Tibial nerve (tissue), 4 donors: ENCODE measurements at regions not wholly inside any gene's neighbourhood (a gene's known extent, or its start where the extent isn't known, plus 50 kb on each side); places are given as distances from the start of the nearest gene placed in this dataset.
A peak's percentile ranks its signal among the peaks of the same experiment; 100 is the strongest.

ENCODE experiments used
- DNase-seq, 2 donors: peaks; one replicate each; pipeline ENCODE4 v3.0.0-alpha.2; 2019; ENCODE audit warnings: low spot score in 2 of 2
- H3K27ac ChIP-seq, 4 donors: fragments of 200-600 bp; sonication (generic) in 3 of 4; one replicate each; pipeline ENCODE4 v1.5.1; 2017 to 2019; ENCODE audit warnings: mild to moderate bottlenecking in 1 of 4
- H3K27me3 ChIP-seq, 2 donors: fragments of 200-600 bp; sonication (generic) in 1 of 2; one replicate each; pipeline versions ENCODE4 v1.5.1 to v1.6.0; 2017 to 2019
- H3K36me3 ChIP-seq, 3 donors: fragments of 200-600 bp; sonication (generic); one replicate each; pipeline ENCODE4 v1.5.1; 2018 to 2019
- H3K4me1 ChIP-seq, 4 donors: fragments of 200-600 bp; sonication (generic) in 3 of 4; one replicate each; pipeline ENCODE4 v1.5.1; 2017 to 2019
- H3K4me3 ChIP-seq, 4 donors: fragments of 200-600 bp; sonication (generic) in 3 of 4; one replicate each; pipeline ENCODE4 v1.5.1; 2017 to 2019; ENCODE audit warnings: mild to moderate bottlenecking in 1 of 4, moderate library complexity in 1 of 4
- H3K9me3 ChIP-seq, 4 donors: fragments of 200-600 bp; sonication (generic) in 3 of 4; one replicate each; pipeline ENCODE4 v1.5.1; 2017 to 2019
- CTCF ChIP-seq, 5 experiments: fragments of 200-600 bp in 3 of 5; fragments of 450-650 bp in 2 of 5; sonication (generic) in 3 of 5; IDR thresholded peaks; one replicate each; pipeline ENCODE4 v1.5.1; 2016 to 2019; ENCODE audit warnings: antibody characterized with exemption in 5 of 5, mild to moderate bottlenecking in 3 of 5, moderate library complexity in 2 of 5
- EP300 ChIP-seq, 2 donors: sonication (generic); formaldehyde crosslinking; IDR thresholded peaks; one replicate each; pipeline ENCODE4 v1.6.1; 2017; ENCODE audit warnings: antibody characterized with exemption in 2 of 2, mild to moderate bottlenecking in 1 of 2
- POLR2A ChIP-seq, 2 donors: fragments of 450-650 bp; IDR thresholded peaks; one replicate each; pipeline ENCODE4 v1.6.1; 2017; ENCODE audit warnings: antibody characterized with exemption in 2 of 2, mild to moderate bottlenecking in 2 of 2, moderate library complexity in 2 of 2
- WGBS, 2 donors: methylation state at CpG; one replicate each; pipeline ENCODE4 v1.1.5; 2018; 5-methylcytosine and 5-hydroxymethylcytosine counted together

GRCh38 chr12:23354800-23355199, 594.7 kb downstream of the SOX5 start:
- DNase-seq, result no peak
- Histone ChIP-seq H3K4me1 (no peaks in the 10 kb centered on the region), H3K27ac (no peak overlapping the region)

GRCh38 chr12:23356440-23356839, 593.0 kb downstream of the SOX5 start:
- no peaks in the 10 kb centered on the region for H3K36me3 ChIP-seq
- TF ChIP-seq EP300 (IDR thresholded peaks at IDR 0.05) (no peak), CTCF (IDR thresholded peaks at IDR 0.05) (no peak), POLR2A (IDR thresholded peaks at IDR 0.05) (no peak)
- no peaks in the 10 kb centered on the region for H3K9me3 ChIP-seq
- no peaks in the 10 kb centered on the region for H3K27me3 ChIP-seq
- DNase-seq, result no peak
- no peak overlapping the region for H3K27ac ChIP-seq
- H3K4me1 ChIP-seq, result no peaks in the 10 kb centered on the region
- 74 to 80% methylated on average over 3 of the region's 3 CpGs for WGBS, 2 donors
- H3K4me3 ChIP-seq, result no peak overlapping the region

More at GRCh38 chr12:23354800-23355199, 594.7 kb downstream of the SOX5 start:
- no peaks in the 10 kb centered on the region for H3K36me3 ChIP-seq
- H3K27me3 ChIP-seq, result no peaks in the 10 kb centered on the region
- 35 to 44% methylated on average over 1 of the region's 1 CpG for WGBS, 2 donors
- TF ChIP-seq CTCF (IDR thresholded peaks at IDR 0.05), result no peak
- no peak for TF ChIP-seq EP300 (IDR thresholded peaks at IDR 0.05)
- no peak for TF ChIP-seq POLR2A (IDR thresholded peaks at IDR 0.05)
- no peak overlapping the region for H3K4me3 ChIP-seq
- H3K9me3 ChIP-seq, result no peaks in the 10 kb centered on the region

- Histone ChIP-seq H3K27me3 (no peaks in the 10 kb centered on the region), H3K4me3 (no peak overlapping the region), H3K27ac (no peak overlapping the region), H3K9me3 (no peaks in the 10 kb centered on the region), H3K4me1 (no peaks in the 10 kb centered on the region), H3K36me3 (no peaks in the 10 kb centered on the region)
- WGBS, 2 donors, result 57 to 60% methylated on average over 9 of the region's 9 CpGs
- TF ChIP-seq POLR2A (IDR thresholded peaks at IDR 0.05) (no peak), CTCF (IDR thresholded peaks at IDR 0.05) (no peak), EP300 (IDR thresholded peaks at IDR 0.05) (no peak)
- DNase-seq, result no peak
Observed at GRCh38 chr12:23356927-23357708, 592.4 kb downstream of the SOX5 start.

GRCh38 chr12:23359975-23360701, 589.3 kb downstream of the SOX5 start:
- no peaks in the 10 kb centered on the region for H3K36me3 ChIP-seq
- TF ChIP-seq CTCF (IDR thresholded peaks at IDR 0.05) (no peak), POLR2A (IDR thresholded peaks at IDR 0.05) (no peak), EP300 (IDR thresholded peaks at IDR 0.05) (no peak)
- DNase-seq, result no peak
- H3K4me1 ChIP-seq, result no peaks in the 10 kb centered on the region
- H3K27ac ChIP-seq, result no peak overlapping the region
- peaks cover 0 to 9% (median 0%) of the 10 kb centered on the region in 4 donors for H3K9me3 ChIP-seq
- H3K27me3 ChIP-seq, result no peaks in the 10 kb centered on the region
- peak overlapping the region in 1 of 4 donors; percentile 19 for H3K4me3 ChIP-seq
- 64 to 68% methylated on average over 3 of the region's 3 CpGs for WGBS, 2 donors

DNA sequence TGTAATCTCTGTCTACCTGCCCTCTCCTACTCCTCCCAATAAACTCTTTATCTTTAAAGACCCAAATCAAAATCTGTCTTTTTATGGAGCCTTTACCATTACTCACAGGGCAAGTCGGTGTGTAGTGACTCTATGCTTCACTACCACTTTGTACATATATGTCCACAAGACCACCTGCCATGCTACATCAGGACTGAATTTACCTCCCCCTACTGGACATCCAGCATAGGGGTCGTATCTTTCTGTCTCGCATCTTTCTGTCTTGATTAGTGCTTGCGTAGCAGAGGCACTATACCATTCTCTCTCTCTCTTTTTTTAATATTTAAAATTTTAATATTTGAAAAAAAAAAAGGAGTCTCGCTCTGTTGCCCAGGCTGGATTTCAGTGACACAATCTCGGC, 587.5 kb downstream of the SOX5 start:
- 78 to 79% methylated on average over 6 of the region's 6 CpGs for WGBS, 2 donors
- no peak for DNase-seq
- peaks cover 0 to 9% (median 0%) of the 10 kb centered on the region in 4 donors for H3K9me3 ChIP-seq
- H3K4me3 ChIP-seq, result no peak overlapping the region
- TF ChIP-seq CTCF (IDR thresholded peaks at IDR 0.05) (no peak), POLR2A (IDR thresholded peaks at IDR 0.05) (no peak), EP300 (IDR thresholded peaks at IDR 0.05) (no peak)
- H3K4me1 ChIP-seq, result no peaks in the 10 kb centered on the region
- H3K27ac ChIP-seq, result no peak overlapping the region
- H3K36me3 ChIP-seq, result no peaks in the 10 kb centered on the region
- no peaks in the 10 kb centered on the region for H3K27me3 ChIP-seq
